Caco-2 (cell line): ENCODE measurements at regions not wholly inside any gene's neighbourhood (a gene's known extent, or its start where the extent isn't known, plus 50 kb on each side); places are given as distances from the start of the nearest gene placed in this dataset.

Experiments used
- BruUV-seq: library from RNA; stranded (reverse); fragments of 400-500 nt; replicated peaks from 2 replicates; lab custom pipeline; 2021; lab: Mats Ljungman, UMichigan
- CTCF ChIA-PET: fragments of 300-600 bp; sonication (Branson Sonifier 250); formaldehyde crosslinking; loops from one replicate; lab custom pipeline; 2022; ENCODE audit warnings: antibody characterized with exemption; lab: Charles Lee
- POLR2A ChIA-PET: fragments of 300-600 bp; sonication (Branson Sonifier 250); formaldehyde crosslinking; loops from one replicate; lab custom pipeline; 2022; ENCODE audit warnings: antibody characterized with exemption; lab: Charles Lee
- DNase-seq, 2 experiments: peaks; one replicate each; pipeline versions ENCODE4 v3.0.0 to v3.0.0-alpha.2; 2020 to 2022
- H3K27me3 ChIP-seq: replicated peaks from 2 replicates; pipeline ENCODE4 v1.6.0; 2011; ENCODE audit warnings: low read length; ENCODE audit not compliant: control insufficient read depth, insufficient read depth
- H3K36me3 ChIP-seq: 2 replicates; pipeline ENCODE4 v1.5.1; 2011; ENCODE audit warnings: low read length; ENCODE audit not compliant: control insufficient read depth, insufficient read depth
- H3K4me1 ChIP-seq: fragments of 250-450 bp; sonication (Bioruptor Pico); 2 replicates; pipeline ENCODE4 v1.5.1; 2020; ENCODE audit warnings: mild to moderate bottlenecking
- H3K4me3 ChIP-seq: 2 replicates; pipeline ENCODE4 v1.5.1; 2011; ENCODE audit warnings: low read depth, mild to moderate bottlenecking, control low read depth, low read length
- H3K9me3 ChIP-seq: fragments of 250-450 bp; sonication (Bioruptor Pico); 2 replicates; pipeline ENCODE4 v1.5.1; 2020; ENCODE audit warnings: mild to moderate bottlenecking, moderate library complexity
- H3K27ac Mint-ChIP-seq: one replicate; pipeline ENCODE4 v1.8.0; 2022; ENCODE audit warnings: mixed read lengths; ENCODE audit not compliant: unreplicated experiment
- H3K27me3 Mint-ChIP-seq: one replicate; pipeline ENCODE4 v1.8.0; 2022; ENCODE audit warnings: mixed read lengths; ENCODE audit not compliant: insufficient read depth, unreplicated experiment
- H3K36me3 Mint-ChIP-seq: one replicate; pipeline ENCODE4 v1.8.0; 2022; ENCODE audit warnings: mild to moderate bottlenecking, mixed read lengths; ENCODE audit not compliant: insufficient read depth, unreplicated experiment
- H3K4me1 Mint-ChIP-seq: one replicate; pipeline ENCODE4 v1.8.0; 2022; ENCODE audit warnings: low read depth, mixed read lengths; ENCODE audit not compliant: unreplicated experiment
- H3K4me3 Mint-ChIP-seq: one replicate; pipeline ENCODE4 v1.8.0; 2022; ENCODE audit warnings: mild to moderate bottlenecking, moderate library complexity, mixed read lengths; ENCODE audit not compliant: unreplicated experiment
- H3K9me3 Mint-ChIP-seq: one replicate; pipeline ENCODE4 v1.8.0; 2022; ENCODE audit warnings: mixed read lengths; ENCODE audit not compliant: unreplicated experiment
- intact Hi-C: fragments of 100-400 bp; cut with micrococcal nuclease; formaldehyde crosslinking; loops from one replicate; pipeline ENCODE4 v1.10.0; 2022; ENCODE audit not compliant: unreplicated experiment
- TF ChIP-seq, protein P1 (sequence below), 2 experiments: fragments of 200-600 bp in 1 of 2; IDR thresholded peaks; 1 replicate in 1 of 2; 2 replicates in 1 of 2; pipeline versions ENCODE4 v1.5.1 to v1.8.0; 2011 to 2022; ENCODE audit warnings: antibody characterized with exemption in 1 of 2, control low read depth in 1 of 2, inconsistent platforms in 1 of 2, low read depth in 1 of 2, low read length in 1 of 2, mild to moderate bottlenecking in 1 of 2, moderate library complexity in 1 of 2; ENCODE audit not compliant: insufficient read depth in 1 of 2, severe bottlenecking in 1 of 2, unreplicated experiment in 1 of 2

DNA sequence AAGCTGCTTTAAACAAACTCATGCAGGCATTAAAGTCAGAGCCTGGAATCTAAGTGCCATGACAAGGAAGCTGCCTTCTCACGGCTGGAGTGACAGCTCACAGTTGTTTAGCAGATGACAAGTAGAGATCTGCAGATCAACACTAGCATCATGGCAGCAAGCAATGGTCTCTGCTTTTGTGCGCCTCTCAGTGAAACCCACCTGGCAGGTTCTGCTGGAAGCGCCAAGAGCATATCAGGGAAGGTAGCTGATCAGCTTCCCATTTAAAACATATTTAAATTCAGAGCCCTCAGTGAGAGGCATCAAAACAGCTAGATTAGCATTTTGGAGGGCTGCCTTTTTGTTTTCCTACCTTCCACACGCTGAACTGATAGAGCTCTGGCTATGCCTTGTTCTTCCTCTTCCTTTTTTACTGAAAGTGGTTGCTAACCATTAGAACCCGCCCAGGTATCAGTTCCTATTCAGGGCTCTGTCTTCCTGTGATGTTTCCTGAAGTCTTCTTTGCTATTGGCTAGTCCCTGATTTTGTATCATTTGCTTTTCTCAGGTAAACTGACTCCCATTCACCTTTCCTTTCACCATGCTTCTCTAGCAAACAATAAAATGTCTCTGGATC, 70.8 kb downstream of the TMEM200C start:
- Histone ChIP-seq H3K9me3 (no peaks in the 10 kb centered on the region), H3K36me3 (no peaks in the 10 kb centered on the region)
- H3K27ac Mint-ChIP-seq, result no peak overlapping the region

DNA sequence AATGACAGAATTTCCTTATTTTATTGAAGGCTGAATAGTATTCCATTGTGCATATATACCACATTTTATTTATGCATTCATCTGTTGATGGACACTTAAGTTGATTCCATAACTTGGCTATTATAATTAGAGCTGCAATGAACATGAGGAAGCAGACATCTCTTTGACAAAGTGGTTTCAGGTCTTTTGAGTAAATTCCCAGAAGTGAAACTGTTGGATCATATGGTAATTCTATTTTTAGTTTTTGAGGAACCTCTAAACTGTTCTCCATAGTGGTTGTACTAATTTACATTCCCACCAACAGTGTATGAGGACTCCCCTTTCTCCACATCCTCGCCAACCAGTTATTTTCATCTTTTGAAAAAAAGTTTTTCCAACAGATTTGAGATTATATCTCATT, 77.5 kb downstream of the TMEM200C start:
- Histone ChIP-seq H3K4me1 (no peaks in the 10 kb centered on the region), H3K27me3 (no peaks in the 10 kb centered on the region), H3K9me3 (no peaks in the 10 kb centered on the region), H3K4me3 (no peak overlapping the region), H3K36me3 (no peaks in the 10 kb centered on the region)
- Mint-ChIP-seq H3K4me1 (no peaks in the 10 kb centered on the region), H3K36me3 (no peaks in the 10 kb centered on the region), H3K4me3 (no peak overlapping the region), H3K27me3 (peaks cover 9% of the 10 kb centered on the region), H3K9me3 (no peaks in the 10 kb centered on the region), H3K27ac (no peak overlapping the region)
- intact Hi-C loops, result no loop called here
- POLR2A ChIA-PET, result no interaction called here
- CTCF ChIA-PET, result no interaction called here
- no TSS peak for BruUV-seq
- TF ChIP-seq, protein P1, sequence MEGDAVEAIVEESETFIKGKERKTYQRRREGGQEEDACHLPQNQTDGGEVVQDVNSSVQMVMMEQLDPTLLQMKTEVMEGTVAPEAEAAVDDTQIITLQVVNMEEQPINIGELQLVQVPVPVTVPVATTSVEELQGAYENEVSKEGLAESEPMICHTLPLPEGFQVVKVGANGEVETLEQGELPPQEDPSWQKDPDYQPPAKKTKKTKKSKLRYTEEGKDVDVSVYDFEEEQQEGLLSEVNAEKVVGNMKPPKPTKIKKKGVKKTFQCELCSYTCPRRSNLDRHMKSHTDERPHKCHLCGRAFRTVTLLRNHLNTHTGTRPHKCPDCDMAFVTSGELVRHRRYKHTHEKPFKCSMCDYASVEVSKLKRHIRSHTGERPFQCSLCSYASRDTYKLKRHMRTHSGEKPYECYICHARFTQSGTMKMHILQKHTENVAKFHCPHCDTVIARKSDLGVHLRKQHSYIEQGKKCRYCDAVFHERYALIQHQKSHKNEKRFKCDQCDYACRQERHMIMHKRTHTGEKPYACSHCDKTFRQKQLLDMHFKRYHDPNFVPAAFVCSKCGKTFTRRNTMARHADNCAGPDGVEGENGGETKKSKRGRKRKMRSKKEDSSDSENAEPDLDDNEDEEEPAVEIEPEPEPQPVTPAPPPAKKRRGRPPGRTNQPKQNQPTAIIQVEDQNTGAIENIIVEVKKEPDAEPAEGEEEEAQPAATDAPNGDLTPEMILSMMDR (IDR thresholded peaks at IDR 0.05; ENCODE audit: insufficient read depth in 1 of 2, low read depth in 1 of 2, low read length in 1 of 2, severe bottlenecking in 1 of 2, unreplicated experiment in 1 of 2), result no peak
- no peak for DNase-seq

More for the DNA sequence above, 70.8 kb downstream of the TMEM200C start:
- Histone ChIP-seq H3K27me3 (no peaks in the 10 kb centered on the region), H3K4me3 (no peak overlapping the region), H3K4me1 (no peaks in the 10 kb centered on the region)
- Mint-ChIP-seq H3K9me3 (no peaks in the 10 kb centered on the region), H3K36me3 (no peaks in the 10 kb centered on the region), H3K4me1 (no peaks in the 10 kb centered on the region), H3K27me3 (peaks cover 8% of the 10 kb centered on the region), H3K4me3 (no peak overlapping the region)
- ChIA-PET CTCF (interaction anchor here (0.6 kb wide), 1 partner anchor 1396 kb away, joined by 4 read pairs; no protein-coding TSS in a partner anchor), POLR2A (no interaction called here)
- BruUV-seq, result no TSS peak
- TF ChIP-seq, protein P1 (IDR thresholded peaks at IDR 0.05; ENCODE audit: insufficient read depth in 1 of 2, low read depth in 1 of 2, low read length in 1 of 2, severe bottlenecking in 1 of 2, unreplicated experiment in 1 of 2), result no peak
- no peak for DNase-seq
- intact Hi-C loops, result no loop called here

DNA sequence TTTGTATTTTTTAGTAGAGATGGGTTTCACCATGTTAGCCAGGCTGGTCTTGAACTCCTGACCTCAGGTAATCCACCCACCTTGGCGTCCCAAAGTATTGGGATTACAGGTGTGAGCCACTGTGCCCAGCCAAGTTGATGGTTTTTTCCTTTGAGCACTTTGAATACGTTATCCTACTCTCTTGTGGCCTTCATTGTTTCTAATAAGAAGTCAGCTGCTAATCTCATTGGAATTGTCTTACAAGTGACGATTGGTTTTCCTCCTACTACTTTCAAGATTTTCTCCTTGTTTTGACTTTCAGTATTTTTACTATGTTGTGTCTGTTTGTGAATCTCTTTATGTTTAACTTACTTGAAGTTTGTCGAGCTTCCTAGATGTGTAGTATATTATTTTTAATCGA, 88.5 kb downstream of the TMEM200C start:
- no peaks in the 10 kb centered on the region for H3K27me3 ChIP-seq
- Mint-ChIP-seq H3K4me3 (no peak overlapping the region), H3K27me3 (no peaks in the 10 kb centered on the region), H3K27ac (no peak overlapping the region), H3K9me3 (peaks cover 53% of the 10 kb centered on the region), H3K36me3 (no peaks in the 10 kb centered on the region), H3K4me1 (no peaks in the 10 kb centered on the region)
- peaks cover 9% of the 10 kb centered on the region for H3K9me3 ChIP-seq
- no peaks in the 10 kb centered on the region for H3K36me3 ChIP-seq
- no peak for DNase-seq
- intact Hi-C loops, result no loop called here
- H3K4me1 ChIP-seq, result no peaks in the 10 kb centered on the region
- TF ChIP-seq, protein P1 (IDR thresholded peaks at IDR 0.05; ENCODE audit: insufficient read depth in 1 of 2, low read depth in 1 of 2, low read length in 1 of 2, severe bottlenecking in 1 of 2, unreplicated experiment in 1 of 2), result no peak
- POLR2A ChIA-PET, result no interaction called here
- CTCF ChIA-PET, result no interaction called here
- no peak overlapping the region for H3K4me3 ChIP-seq
- no TSS peak for BruUV-seq
